ENCODE measurements at regions not wholly inside any gene's neighbourhood (a gene's known extent, or its start where the extent isn't known, plus 50 kb on each side); places are given as distances from the start of the nearest gene placed in this dataset.
"Not testable (repeated sequence)": the region's sequence is repeated elsewhere in the genome, so short reads cannot be mapped to it uniquely, and the experiment has no call there.

DNA sequence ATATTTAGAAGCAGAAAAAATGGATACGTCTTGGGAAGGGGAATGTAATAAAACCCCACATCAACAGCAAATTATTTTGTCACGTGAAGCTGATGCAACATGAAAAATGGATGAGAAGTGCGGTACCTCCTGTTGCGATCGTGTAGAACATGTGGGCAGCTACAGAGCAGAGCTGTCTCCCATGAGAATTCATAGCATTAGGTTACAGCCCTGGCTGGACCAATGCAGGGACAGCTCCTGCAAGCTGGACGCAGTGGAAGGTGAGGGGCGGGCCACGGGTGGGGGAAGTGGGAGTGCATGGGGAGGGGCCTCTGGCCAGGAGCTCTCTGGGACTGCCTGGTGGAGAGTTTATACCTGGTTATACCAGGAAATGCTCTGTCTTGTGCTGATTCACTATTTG, 120.3 kb downstream of the GATA3 start:
- no peak for DNase-seq

DNA sequence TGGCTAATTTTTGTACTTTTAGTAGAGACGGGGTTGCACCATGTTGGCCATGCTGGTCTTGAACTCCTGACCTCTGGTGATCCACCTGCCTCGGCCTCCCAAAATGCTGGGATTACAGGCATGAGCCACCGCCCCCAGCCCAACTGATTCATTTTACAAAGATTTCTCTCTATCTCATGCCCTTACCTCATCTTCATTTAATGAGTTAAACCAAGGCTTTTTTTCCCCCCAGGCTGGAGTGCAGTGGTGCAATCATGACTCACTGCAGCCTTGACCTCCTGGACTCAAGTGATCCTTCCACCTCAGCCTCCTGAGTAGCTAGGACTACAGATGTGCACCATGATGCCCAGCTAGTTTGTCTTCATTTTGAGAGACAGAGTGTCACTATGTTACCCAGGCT, 123.0 kb downstream of the GATA3 start:
- not testable (repeated sequence) for DNase-seq

DNA sequence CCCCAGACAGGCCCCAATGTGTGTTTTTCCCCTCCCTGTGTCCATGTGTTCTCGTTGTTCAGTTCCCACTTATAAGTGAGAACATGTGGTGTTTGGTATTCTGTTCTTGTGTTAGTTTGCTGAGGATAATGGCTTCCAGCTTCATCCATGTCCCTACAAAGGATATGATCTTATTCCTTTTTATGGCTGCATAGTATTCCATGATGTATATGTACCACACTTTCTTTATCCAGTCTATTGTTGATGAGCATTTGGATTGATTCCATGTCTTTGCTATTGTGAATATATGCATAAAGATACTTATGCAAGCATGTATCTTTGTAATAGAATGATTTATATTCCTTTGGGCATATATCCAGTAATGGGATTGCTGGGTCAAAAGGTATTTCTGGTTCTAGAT, 125.3 kb downstream of the GATA3 start:
- not testable (repeated sequence) for DNase-seq

DNA sequence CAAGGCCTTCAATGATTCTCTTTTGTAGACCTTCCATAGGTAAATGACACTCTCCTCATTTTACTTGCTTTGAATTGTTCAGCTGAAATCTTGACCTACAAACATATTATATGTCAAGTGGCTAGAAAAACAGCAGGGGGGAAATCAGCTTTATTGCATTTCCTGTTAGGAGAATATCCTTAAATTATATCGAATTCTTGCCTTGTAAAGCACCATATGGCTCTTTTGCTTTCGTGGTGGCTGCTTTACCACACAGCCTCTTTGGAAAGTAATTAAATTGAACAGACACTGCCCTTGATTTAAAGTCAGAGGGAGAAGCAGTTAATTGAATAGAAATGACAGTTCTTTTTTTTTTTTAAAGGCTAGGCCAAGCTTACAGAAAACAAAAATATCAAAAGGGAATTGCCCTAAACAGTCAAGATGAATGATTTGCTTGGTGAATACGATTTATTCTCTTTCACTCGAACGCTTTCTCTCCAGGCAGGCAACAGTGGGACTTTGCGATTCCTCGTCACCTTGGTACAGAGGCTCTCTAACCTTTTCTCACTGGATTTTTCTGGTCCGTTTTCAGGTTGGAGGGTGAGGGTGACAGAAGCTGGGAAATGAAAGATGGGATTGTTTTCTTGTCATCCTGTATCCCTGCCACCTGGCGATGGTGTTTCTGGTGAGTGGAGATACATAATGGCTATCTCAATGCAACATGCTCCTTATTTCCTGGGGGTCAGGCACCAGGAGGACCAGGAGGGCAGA, 126.0 kb downstream of the GATA3 start:
- no peak for DNase-seq

DNA sequence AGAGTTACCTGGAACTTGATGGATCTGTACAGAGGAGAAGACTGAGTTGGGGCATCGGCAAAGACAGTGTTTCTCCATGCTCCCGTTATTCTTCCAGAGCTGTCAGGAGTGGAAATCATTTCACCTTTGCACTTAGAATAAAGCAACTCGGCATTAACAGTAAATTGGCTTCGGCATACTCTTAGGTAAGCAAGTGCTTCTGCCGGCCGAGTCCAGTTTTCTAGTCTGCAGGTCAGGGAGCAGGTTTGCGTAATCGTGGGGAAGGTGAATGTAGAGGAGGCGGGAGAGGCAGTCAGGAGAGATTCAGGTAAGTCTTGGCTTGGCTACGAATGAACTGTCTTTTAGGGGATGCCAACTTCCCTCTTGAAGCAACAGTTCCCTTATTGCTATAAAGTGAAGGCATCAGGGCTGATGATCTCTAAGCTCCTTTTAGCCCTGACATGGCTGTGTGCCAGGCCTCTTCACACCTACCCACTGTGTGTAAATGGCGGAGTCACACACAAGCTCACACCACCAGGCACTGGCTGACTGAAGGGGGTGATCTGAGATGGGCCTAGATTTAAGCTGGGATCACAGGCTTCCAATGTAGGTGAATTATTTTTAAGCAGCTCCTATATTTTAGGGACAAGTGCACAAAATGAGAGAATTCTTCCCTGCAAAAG, 127.1 kb downstream of the GATA3 start:
- no peak for DNase-seq

DNA sequence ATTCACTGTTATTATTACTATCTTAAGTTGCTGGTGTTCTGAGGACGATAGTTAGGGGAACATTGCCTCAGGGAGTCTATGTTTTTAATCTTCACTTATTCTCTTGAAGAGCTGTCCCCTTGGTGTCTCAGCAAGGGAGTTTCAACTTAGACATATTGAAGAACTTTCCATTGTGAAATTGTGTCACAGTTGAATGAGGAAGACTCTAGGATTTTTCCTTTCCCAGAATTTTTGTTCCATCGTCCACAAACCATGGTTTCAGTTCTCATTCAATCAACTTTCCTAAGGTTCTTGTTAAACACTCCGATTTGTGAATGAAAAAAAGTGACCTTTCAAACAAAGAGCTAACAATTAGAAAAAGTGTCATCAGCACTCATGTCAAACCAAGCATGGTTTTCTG, 128.3 kb downstream of the GATA3 start:
- DNase-seq = no peak

DNA sequence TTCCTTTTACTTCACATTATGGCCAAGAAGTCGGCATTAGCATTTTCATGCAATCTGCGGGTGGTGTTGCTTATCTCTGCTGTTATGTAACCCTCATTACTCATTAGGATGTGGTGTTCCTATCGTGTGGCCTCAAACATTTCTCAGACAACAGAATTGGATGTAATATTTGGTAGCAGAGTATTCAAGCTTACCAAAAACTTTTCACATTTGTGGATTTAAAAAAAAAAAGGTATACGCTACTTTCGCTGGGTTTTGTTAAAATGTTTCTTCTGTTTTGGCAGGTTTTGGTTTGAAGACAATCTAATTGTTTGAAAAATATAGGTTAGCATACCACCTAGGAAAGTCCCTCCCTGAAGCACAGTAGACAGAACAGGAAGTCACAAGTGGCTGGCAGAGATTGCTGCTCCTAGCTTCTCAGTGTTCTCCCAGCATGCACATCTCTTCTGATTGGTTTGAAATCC, 128.8 kb downstream of the GATA3 start:
- no peak for DNase-seq

DNA sequence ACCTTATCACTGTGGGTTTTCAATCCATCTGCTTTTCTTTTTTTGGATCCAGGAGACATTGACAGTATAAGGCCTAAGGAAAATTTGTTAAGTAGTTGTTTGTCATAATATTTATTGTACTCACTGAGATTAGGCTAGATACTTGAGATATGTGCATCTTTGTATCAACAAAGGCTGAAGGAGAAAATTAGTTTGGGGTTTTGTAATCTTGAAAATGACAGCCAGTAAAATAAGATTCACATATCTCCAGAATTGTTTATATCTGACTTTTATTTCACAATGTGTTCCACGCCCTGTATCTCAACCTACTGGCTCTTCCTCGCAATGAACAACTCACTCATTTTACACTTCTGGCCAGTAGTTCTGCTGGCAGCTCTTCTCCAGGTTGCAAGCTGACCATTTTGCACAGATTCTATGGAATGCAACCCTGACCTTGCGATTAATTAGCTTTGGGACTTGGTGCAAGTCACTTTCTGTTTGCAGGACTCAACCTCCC, 132.7 kb downstream of the GATA3 start:
- no peak for DNase-seq

DNA sequence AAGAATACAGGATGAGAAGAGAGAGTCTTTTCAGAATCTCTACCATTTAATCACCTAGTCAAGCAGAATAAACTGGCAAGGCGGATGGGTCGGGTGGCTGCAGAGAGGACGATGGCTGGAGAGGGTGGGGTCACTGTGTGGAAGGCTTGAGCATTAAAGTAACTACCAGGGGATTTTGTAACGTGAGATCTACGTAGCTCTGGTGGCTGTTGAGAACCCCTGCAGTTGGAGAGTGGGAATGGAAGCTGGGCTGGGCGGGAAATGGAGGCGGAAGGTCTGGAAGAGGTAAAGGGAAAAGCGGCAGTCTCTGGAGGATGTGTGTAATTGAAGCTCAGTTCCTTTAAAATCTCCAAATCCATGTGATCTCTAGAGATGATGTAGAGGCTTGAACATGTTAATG, 135.0 kb downstream of the GATA3 start:
- no peak for DNase-seq

DNA sequence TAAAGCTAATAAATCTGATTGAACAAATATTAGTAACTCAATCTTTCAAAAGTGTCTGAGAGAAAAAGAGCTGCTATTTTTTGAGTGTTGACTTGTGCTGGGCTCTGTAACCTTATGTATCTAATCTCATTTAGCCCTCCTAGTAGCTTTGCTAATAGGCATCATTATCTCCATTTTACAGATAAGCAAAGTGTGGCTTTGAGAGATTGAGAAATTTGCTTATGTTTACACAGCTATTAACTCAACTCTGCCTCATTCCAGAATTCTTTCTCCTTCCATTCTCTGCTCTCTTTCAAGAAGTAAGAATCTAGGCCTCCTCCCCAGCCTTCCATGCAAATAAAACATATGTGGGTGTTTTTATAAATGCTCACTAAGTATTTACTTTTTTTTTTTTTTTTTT, 137.8 kb downstream of the GATA3 start:
- no peak for DNase-seq

DNA sequence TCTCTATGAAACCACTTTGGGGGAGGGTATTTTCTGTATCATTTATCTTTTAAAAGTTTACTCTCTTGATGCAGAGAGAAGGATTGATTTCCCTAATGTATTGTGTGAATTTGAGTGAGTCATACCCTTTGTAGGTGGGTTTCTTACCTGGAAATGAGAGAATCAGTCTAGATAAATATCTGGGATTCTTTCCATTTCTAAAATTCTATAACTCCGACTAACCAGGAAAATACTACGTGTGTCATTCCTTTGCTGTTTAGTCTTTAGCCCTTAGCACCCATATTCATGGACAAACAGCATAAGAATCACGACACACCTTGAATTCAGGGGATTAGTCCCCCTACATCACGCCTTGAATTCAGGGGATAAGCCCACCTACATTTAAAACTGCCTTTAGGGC, 139.1 kb downstream of the GATA3 start:
- no peak for DNase-seq

DNA sequence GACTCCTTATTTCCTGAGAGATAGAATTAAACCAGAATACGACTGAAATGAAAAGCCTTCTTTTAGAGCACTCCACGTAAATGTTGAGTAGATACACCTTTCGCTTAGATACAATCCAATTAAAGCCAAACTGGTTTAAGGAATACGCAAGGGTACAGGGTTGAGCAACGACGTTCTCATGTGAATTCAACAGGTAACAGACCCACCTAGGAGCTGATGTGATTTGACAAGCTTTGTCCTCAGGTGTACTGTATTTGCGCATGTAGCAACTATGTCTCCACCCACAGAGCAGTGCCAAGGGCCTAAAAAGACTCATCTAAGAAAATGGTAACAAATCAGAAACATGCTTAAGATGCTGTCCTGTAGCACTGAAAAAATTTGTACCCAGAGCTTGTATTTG, 139.6 kb downstream of the GATA3 start:
- DNase-seq = no peak

DNA sequence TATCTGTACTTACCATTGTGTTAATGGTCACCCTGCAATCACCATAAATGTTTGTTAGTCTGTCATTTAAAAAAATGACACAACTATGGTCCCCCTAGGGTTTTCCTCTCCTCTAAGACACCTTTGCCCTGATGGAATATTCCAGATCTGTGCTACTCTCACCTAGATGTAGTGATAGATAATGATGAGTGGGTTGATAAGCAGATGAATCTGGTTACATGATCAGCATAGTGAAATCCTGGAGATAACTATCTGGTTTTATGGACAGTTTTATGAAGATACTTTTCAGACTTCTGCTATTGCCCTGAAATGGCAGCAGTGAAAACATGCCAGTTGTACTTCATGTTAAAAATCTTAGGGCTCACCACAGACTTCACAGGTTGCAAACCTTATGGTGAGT, 152.4 kb downstream of the GATA3 start:
- DNase-seq = no peak

DNA sequence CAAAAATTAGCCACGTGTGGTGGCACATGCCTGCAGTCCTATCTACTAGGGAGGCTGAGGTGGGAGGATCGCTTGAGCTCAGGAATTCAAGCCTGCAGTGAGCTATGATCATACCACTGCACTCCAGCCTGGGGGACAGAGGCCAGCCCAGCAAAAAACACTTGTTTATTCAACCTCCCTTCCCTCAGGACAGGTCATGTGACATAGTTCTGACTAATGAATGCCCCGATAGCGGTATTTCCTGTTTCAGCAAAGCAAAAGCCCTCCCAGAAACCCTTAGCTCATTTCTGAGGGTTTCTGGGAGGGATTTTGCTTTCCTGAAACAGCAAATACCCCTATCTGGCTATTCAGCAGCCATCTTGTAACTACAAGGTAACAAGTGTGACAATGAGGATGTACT, 157.1 kb downstream of the GATA3 start:
- DNase-seq = no peak

DNA sequence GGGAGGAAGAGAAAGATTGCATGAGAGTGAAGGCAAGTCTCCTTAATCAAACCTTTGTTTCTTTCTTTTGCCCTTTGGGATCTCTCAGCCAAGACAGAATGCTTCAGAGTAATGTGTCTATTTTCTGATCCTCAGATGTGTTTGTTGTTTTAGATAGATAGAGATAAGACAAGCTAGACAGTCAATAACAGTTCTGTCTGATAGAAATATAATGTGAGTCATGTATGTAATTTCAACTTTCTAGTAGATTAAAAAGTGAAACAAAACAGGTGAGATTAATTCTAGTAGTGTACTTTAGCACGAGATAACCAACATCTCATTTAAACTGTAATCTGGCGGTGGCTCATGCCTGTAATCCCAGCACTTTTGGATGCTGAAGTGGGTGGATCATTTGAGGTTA, 159.2 kb downstream of the GATA3 start:
- no peak for DNase-seq

DNA sequence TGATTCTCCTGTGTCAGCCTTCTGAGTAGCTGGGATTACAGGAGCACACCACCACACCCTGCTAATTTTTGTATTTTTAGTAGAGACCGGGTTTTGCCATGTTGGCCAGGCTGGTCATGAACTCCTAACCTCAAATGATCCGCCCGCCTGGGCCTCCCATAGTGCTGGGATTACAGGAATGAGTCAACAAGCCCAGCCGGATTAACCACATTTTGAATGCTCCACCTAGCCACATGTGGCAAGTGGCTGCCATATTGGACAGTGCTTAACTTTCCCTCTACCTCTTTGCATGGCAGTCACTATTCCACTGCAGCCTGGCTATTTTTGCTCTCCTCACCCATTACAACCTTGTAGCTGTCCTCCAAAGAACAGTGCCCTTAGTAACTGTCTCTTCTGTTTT, 160.1 kb downstream of the GATA3 start:
- no peak for DNase-seq

DNA sequence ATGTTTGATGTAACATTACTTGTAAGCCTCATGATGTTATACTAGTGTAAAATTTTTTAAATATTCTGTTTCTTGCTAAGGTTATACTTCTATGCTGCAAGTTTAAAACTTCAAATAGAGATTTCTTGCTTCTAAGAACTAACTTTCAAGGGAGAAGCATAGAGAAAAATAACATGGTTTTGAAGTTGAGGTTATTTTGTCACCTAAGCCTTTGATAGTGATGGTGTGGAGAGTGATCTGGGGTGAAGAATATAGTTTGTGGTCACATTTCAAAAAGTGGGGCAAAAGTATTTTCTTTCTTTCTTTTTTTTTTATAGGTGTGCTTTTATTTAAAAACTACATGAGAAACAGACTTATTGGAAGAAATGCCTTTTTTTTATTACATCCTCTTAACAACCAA, 162.4 kb downstream of the GATA3 start:
- no peak for DNase-seq

DNA sequence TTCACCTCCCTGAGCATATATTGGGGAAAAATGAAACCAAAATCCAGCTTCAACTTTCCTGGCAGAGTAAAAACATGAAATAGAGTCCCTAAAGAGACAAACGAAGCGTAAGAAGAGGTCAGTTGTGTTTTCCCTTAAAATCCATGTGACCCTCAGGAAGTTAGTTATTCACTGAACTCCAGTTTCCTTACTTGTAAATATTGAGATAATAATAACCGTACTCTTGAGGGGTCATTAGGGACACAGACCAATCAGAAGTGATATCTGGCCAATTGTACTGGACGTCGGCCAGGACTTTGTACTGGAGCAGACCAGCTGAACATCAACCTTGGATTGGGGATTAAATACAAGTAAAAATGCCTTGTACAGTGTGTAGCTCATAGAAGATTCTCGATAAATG, 167.0 kb downstream of the GATA3 start:
- DNase-seq = no peak

DNA sequence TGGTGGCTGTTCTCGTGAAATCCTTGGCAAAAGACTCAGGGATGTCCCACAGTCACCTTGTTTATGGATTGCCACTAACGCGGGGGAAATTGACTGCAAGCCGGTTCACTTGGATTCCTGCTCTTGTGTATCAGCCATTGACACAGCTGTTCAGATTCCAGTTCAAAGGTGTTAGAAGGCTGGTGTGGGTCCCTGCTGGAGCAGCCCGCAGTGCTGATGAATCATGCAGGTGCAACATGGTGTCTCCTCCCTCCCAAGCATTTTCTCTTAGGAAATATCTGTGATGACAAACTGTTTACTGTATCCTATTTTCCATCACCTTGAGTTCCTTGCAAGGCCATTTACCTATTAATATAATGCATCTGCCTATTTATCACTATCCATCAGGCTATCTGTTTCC, 170.1 kb downstream of the GATA3 start:
- no peak for DNase-seq

DNA sequence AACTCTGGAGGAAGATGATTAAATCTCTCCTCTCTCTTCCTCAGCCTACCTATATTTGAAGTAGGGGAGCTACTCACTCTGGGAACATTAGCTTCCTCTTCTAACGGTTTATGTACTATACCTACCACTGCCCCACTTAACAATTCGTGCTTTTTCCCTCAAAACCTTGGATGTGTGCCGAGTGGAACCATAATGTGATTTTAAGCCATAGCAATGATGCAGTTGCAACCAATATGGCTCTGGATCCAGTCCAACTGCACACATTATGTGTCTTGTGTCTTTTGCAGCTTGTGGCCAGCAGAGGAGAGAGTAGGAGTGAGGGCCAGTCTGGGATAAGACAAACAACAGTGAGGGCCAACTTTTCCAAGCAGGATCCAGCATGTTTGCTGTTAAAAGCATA, 170.7 kb downstream of the GATA3 start:
- no peak for DNase-seq

DNA sequence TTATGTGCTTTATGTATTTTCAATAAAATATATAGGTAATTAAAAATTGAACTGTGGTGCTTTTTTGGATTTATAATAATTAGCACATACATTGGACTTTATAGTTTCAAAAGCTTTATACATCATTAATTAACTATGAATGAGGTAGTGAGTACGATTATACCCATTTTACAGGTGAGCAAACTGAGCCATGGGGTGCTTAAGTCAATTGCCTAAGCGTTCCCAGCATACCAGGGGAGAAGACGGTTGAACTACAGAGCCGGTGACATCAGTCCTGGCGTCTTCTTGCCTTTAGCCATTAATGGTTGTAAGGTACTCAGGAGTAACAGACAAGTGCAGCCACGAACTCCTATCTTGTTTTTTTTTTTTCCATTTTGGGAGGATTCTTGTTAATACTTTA, 172.8 kb downstream of the GATA3 start:
- DNase-seq = no peak

DNA sequence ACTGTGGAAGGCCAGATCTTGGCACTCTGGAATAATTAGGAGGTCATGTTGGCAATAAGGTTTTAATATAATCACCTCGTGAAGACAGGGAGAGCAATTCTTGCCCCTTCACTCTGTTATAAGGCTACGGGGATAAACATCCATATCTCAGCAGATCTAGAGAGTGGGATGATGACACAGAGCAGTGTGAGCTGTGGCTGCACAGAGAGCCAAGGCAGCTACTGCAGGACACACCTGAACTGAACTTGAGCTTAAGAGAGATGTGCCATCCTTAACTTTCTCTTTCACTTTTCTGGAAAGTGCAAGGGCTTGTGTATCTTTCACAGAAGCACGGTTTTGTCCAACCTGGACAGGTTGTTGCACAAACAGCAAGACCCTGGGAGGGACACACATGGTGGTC, 174.7 kb downstream of the GATA3 start:
- no peak for DNase-seq

DNA sequence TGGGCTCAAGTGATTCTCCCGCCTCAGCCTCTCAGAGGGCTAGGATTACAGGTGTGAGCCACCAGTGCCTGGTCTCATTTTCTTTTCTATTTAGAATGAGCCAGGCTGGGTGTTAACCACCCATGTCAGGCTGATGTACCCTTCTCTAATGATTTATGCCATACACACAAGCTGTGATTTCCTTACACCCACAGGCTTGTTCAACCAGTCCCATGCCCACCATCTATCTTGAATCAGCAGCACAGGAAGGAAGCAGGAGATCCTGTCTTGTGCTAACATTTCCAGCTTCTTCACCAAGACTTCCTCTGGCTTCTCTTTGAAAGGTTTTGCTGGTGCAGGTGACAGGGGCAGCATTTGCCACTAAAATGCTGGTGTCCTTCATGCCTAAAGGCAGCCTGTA, 176.4 kb downstream of the GATA3 start:
- no peak for DNase-seq

DNA sequence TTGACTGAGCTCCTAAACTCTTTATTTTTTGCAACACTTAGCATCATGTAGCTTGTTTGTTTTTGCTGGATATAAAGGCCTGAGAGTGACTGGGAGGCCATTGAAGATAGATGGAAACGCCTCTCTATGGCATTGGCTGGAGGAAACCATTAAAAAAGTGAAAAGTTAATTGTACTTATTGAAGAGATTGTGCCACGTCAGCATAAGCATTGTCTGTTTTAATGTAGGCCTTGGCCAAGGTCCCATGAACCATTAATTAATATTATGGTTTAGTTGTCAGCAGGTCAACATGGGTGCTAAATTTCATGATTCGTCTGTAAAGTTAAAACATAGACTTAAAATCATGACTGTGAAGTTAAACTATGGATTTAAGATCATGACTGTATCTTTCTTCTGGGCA, 178.6 kb downstream of the GATA3 start:
- DNase-seq = no peak

DNA sequence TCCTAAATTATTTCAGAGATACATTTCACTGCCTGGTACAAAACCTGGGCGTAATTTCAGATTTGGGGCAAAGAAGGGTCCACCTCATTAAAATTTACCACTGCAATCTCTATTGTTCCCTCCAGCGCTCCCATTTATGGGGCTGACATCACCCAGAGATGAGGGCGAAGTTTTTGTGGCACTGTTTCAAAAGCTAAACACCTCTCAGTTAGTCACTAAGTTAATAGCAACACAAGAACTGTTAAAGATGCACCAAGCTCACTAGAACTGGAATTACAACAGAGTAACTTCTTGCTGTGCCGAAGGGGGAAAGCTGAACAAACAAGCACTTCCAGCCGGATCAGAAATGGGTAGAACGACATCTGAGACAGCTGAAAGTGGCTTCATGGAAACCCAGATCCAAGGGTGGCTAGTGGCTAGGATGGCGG, 179.4 kb downstream of the GATA3 start:
- no peak for DNase-seq

Data from KG1 (cell line).